GM19397 (cell line): ENCODE measurements at regions not wholly inside any gene's neighbourhood (a gene's known extent, or its start where the extent isn't known, plus 50 kb on each side); places are given as distances from the start of the nearest gene placed in this dataset.

Experiments used
- ATAC-seq: cut with Tn5 transposase; IDR thresholded peaks from one replicate; pipeline ENCODE4 v1.9.1; 2021; ENCODE audit warnings: mild to moderate bottlenecking, moderate library complexity; ENCODE audit not compliant: unreplicated experiment

GRCh38 chr3:117630469-117630868 lies 920.9 kb downstream of the TUSC7 start:
- ATAC-seq, result peak; percentile 54

- ATAC-seq, result peak; percentile 1
Measured at GRCh38 chr3:117630885-117631284, 921.3 kb downstream of the TUSC7 start.

GRCh38 chr3:117631781-117632180 lies 922.2 kb downstream of the TUSC7 start:
- ATAC-seq, result no peak

GRCh38 chr3:117632191-117632590 lies 922.6 kb downstream of the TUSC7 start:
- no peak for ATAC-seq

- peak; percentile 42 for ATAC-seq
Measured at GRCh38 chr3:117633207-117633606, 923.6 kb downstream of the TUSC7 start.

- no peak for ATAC-seq
Measured at GRCh38 chr3:117637666-117638065, 928.1 kb downstream of the TUSC7 start.

- no peak for ATAC-seq
Measured at GRCh38 chr3:117644203-117644602, 934.6 kb downstream of the TUSC7 start.

- ATAC-seq, result peak; percentile 69
Measured at GRCh38 chr3:117645561-117646242, 936.1 kb downstream of the TUSC7 start.

- no peak for ATAC-seq
Measured at GRCh38 chr3:117647435-117647834, 937.9 kb downstream of the TUSC7 start.

- ATAC-seq, result no peak
Measured at GRCh38 chr3:117651246-117651645, 941.7 kb downstream of the TUSC7 start.

- ATAC-seq, result no peak
Measured at GRCh38 chr3:117656391-117656790, 946.8 kb downstream of the TUSC7 start.

- no peak for ATAC-seq
Measured at GRCh38 chr3:117657278-117657677, 947.7 kb downstream of the TUSC7 start.

GRCh38 chr3:117660941-117661817 lies 951.6 kb downstream of the TUSC7 start:
- ATAC-seq, result no peak

GRCh38 chr3:117661818-117662095 lies 952.2 kb downstream of the TUSC7 start:
- no peak for ATAC-seq

- ATAC-seq, result no peak
Measured at GRCh38 chr3:117665296-117665695, 955.7 kb downstream of the TUSC7 start.

GRCh38 chr3:117666325-117666724 lies 956.7 kb downstream of the TUSC7 start:
- no peak for ATAC-seq

- ATAC-seq, result no peak
Measured at GRCh38 chr3:117666812-117667211, 957.2 kb downstream of the TUSC7 start.

GRCh38 chr3:117669774-117670173 lies 960.2 kb downstream of the TUSC7 start:
- ATAC-seq, result no peak

GRCh38 chr3:117671722-117672318 lies 962.2 kb downstream of the TUSC7 start:
- ATAC-seq, result no peak

- ATAC-seq, result no peak
Measured at GRCh38 chr3:117674321-117674720, 964.7 kb downstream of the TUSC7 start.

- ATAC-seq, result no peak
Measured at GRCh38 chr3:117681619-117682018, 972.0 kb downstream of the TUSC7 start.

- ATAC-seq, result no peak
Measured at GRCh38 chr3:117687096-117687495, 977.5 kb downstream of the TUSC7 start.
